OCI-LY1 (cell line): ENCODE measurements at regions not wholly inside any gene's neighbourhood (a gene's known extent, or its start where the extent isn't known, plus 50 kb on each side); places are given as distances from the start of the nearest gene placed in this dataset.

ENCODE experiments used
- H2AFZ ChIP-seq: fragments of 200-600 bp; sonication (generic), shearing (Covaris generic); 2 replicates; pipeline ENCODE4 v1.6.0; 2014; ENCODE audit warnings: antibody characterized with exemption, mild to moderate bottlenecking, low read length
- H3F3A ChIP-seq: fragments of 200-600 bp; sonication (generic), shearing (Covaris generic); 2 replicates; pipeline ENCODE4 v1.6.0; 2014; ENCODE audit warnings: mild to moderate bottlenecking, antibody characterized with exemption, low read length, moderate library complexity; ENCODE audit not compliant: insufficient read depth
- H3K27ac ChIP-seq: fragments of 200-600 bp; sonication (generic); 2 replicates; pipeline ENCODE4 v1.5.1; 2014; ENCODE audit warnings: low read length, mixed run types, mild to moderate bottlenecking, low read depth; ENCODE audit not compliant: poor library complexity, severe bottlenecking
- H3K27me3 ChIP-seq: fragments of 200-600 bp; sonication (generic); 2 replicates; pipeline ENCODE4 v1.6.0; 2014; ENCODE audit warnings: antibody characterized with exemption, mild to moderate bottlenecking, low read length, moderate library complexity; ENCODE audit not compliant: insufficient read depth
- H3K36me3 ChIP-seq: fragments of 200-600 bp; sonication (generic); 2 replicates; pipeline ENCODE4 v1.6.1; 2014; ENCODE audit warnings: mild to moderate bottlenecking, antibody characterized with exemption, low read length, moderate library complexity, mixed read lengths; ENCODE audit not compliant: insufficient read depth
- H3K4me1 ChIP-seq: fragments of 200-600 bp; sonication (generic); 2 replicates; pipeline ENCODE4 v1.5.1; 2014; ENCODE audit warnings: mild to moderate bottlenecking, low read length, moderate library complexity; ENCODE audit not compliant: insufficient read depth, severe bottlenecking
- H3K4me2 ChIP-seq: fragments of 200-600 bp; sonication (generic), shearing (Covaris generic); 2 replicates; pipeline ENCODE4 v1.6.1; 2014; ENCODE audit warnings: low read length
- H3K4me3 ChIP-seq: fragments of 200-600 bp; sonication (generic); 2 replicates; pipeline ENCODE4 v1.5.1; 2014; ENCODE audit warnings: low read length, low read depth, mild to moderate bottlenecking, mixed read lengths; ENCODE audit not compliant: poor library complexity, severe bottlenecking
- H3K79me2 ChIP-seq: fragments of 200-600 bp; shearing (Covaris generic); 2 replicates; pipeline ENCODE4 v1.6.1; 2016; ENCODE audit warnings: mixed run types, low read length, mixed read lengths; ENCODE audit not compliant: insufficient read depth
- H3K9ac ChIP-seq: fragments of 200-600 bp; sonication (generic), shearing (Covaris generic); 2 replicates; pipeline ENCODE4 v1.6.1; 2014; ENCODE audit warnings: mild to moderate bottlenecking, low read length, mixed read lengths
- H3K9me2 ChIP-seq: fragments of 200-600 bp; sonication (generic), shearing (Covaris generic); 2 replicates; pipeline ENCODE4 v1.6.1; 2014; ENCODE audit warnings: low read depth, mild to moderate bottlenecking, low read length, mixed read lengths
- H3K9me3 ChIP-seq: fragments of 200-600 bp; shearing (Covaris generic); 2 replicates; pipeline ENCODE4 v1.6.1; 2014; ENCODE audit warnings: low read length, mixed read lengths
- H4K20me1 ChIP-seq: fragments of 200-600 bp; sonication (generic), shearing (Covaris generic); 2 replicates; pipeline ENCODE4 v1.6.0; 2016; ENCODE audit warnings: mild to moderate bottlenecking, low read length; ENCODE audit not compliant: insufficient read depth
- EZH2 ChIP-seq: fragments of 200-600 bp; sonication (generic), shearing (Covaris generic); IDR thresholded peaks from 2 replicates; pipeline ENCODE4 v1.8.0; 2017; ENCODE audit warnings: borderline replicate concordance, mixed run types, mild to moderate bottlenecking, antibody characterized with exemption, low read length, moderate library complexity, mixed read lengths
- TF ChIP-seq, protein P1 (sequence below): fragments of 200-600 bp; sonication (generic), shearing (Covaris generic); IDR thresholded peaks from 2 replicates; pipeline ENCODE4 v1.5.1; 2017; ENCODE audit warnings: mild to moderate bottlenecking, antibody characterized with exemption, low read length, moderate library complexity, mixed read lengths

DNA sequence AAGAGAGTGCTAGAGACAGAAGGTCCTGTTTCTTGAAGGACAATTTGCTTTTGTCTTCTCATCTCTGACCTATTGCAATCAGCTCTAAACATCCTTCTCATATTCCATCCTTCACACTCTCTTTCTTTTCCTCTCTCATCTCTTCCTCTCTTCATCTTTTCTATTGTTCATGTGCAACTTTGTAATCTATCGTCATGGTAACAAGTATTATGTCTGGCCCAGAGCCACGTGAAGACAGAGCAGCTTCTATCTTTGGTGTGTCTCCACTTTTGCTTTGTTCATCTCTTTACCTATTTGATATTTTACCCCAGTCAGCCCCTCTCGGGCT lies 104.9 kb upstream of the ABCB5 start:
- Histone ChIP-seq H3F3A (no peaks in the 10 kb centered on the region), H3K4me1 (no peaks in the 10 kb centered on the region), H3K9me2 (no peaks in the 10 kb centered on the region), H3K4me2 (no peak overlapping the region), H3K79me2 (no peaks in the 10 kb centered on the region), H3K36me3 (no peaks in the 10 kb centered on the region), H3K4me3 (no peak overlapping the region), H3K9me3 (no peaks in the 10 kb centered on the region), H4K20me1 (no peaks in the 10 kb centered on the region), H3K9ac (no peak overlapping the region), H2AFZ (no peak overlapping the region), H3K27me3 (no peaks in the 10 kb centered on the region), H3K27ac (no peak overlapping the region)
- TF ChIP-seq, protein P1, sequence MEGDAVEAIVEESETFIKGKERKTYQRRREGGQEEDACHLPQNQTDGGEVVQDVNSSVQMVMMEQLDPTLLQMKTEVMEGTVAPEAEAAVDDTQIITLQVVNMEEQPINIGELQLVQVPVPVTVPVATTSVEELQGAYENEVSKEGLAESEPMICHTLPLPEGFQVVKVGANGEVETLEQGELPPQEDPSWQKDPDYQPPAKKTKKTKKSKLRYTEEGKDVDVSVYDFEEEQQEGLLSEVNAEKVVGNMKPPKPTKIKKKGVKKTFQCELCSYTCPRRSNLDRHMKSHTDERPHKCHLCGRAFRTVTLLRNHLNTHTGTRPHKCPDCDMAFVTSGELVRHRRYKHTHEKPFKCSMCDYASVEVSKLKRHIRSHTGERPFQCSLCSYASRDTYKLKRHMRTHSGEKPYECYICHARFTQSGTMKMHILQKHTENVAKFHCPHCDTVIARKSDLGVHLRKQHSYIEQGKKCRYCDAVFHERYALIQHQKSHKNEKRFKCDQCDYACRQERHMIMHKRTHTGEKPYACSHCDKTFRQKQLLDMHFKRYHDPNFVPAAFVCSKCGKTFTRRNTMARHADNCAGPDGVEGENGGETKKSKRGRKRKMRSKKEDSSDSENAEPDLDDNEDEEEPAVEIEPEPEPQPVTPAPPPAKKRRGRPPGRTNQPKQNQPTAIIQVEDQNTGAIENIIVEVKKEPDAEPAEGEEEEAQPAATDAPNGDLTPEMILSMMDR = no peak
- no peak for TF ChIP-seq EZH2

DNA sequence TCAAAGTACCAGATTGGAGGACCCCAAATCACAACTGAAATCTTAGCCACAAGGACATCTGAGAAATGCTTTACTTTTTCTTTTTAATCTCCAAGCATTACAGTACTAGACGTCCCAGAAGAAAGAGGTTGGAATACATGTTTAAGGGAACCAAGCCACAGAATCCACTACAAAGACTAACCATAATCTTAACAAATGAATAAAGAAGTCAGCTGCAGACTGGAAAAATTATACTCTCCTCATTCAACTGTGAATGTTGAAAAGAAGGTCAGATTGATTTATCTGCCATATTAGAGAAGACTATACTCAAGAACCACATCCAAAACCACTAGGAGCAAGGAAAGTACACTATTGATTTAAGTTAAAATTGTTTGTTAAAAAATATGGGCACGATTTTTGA lies 102.1 kb upstream of the ABCB5 start:
- Histone ChIP-seq H3K9me3 (no peaks in the 10 kb centered on the region), H3K9ac (no peak overlapping the region), H3K9me2 (no peaks in the 10 kb centered on the region), H3K27ac (no peak overlapping the region), H3K4me1 (no peaks in the 10 kb centered on the region), H3K4me3 (no peak overlapping the region), H3K27me3 (no peaks in the 10 kb centered on the region), H3K36me3 (no peaks in the 10 kb centered on the region), H3K4me2 (no peak overlapping the region), H3F3A (no peaks in the 10 kb centered on the region), H4K20me1 (no peaks in the 10 kb centered on the region), H2AFZ (no peak overlapping the region), H3K79me2 (no peaks in the 10 kb centered on the region)
- no peak for TF ChIP-seq EZH2
- TF ChIP-seq, protein P1 = no peak

DNA sequence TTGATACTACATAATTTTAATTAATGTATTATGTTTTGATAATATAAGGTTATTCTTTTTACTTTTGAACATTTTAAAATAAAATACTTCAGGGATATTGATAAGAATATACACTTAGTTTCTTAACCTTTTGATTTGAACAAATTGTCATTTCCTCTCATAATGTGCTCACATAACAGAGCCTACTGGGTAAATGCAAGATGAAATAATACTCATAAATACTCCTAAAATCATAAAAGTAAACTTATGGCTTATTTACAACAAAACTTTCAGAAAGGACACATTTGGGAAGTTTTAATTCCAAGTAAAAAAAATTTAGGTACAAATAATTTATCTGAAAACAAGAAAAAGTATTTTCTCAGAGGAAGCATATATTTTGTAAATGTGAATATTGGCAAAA lies 101.6 kb upstream of the ABCB5 start:
- Histone ChIP-seq H3K4me2 (no peak overlapping the region), H3K4me1 (no peaks in the 10 kb centered on the region), H3K79me2 (no peaks in the 10 kb centered on the region), H3K27ac (no peak overlapping the region), H4K20me1 (no peaks in the 10 kb centered on the region), H2AFZ (no peak overlapping the region), H3K36me3 (no peaks in the 10 kb centered on the region), H3K9ac (no peak overlapping the region), H3K27me3 (no peaks in the 10 kb centered on the region), H3K4me3 (no peak overlapping the region), H3F3A (no peaks in the 10 kb centered on the region), H3K9me3 (no peaks in the 10 kb centered on the region), H3K9me2 (no peaks in the 10 kb centered on the region)
- no peak for TF ChIP-seq EZH2
- TF ChIP-seq, protein P1 = no peak
